GM18519 (cell line): ENCODE measurements at regions not wholly inside any gene's neighbourhood (a gene's known extent, or its start where the extent isn't known, plus 50 kb on each side); places are given as distances from the start of the nearest gene placed in this dataset.
"Not testable (repeated sequence)": the region's sequence is repeated elsewhere in the genome, so short reads cannot be mapped to it uniquely, and the experiment has no call there.

Source experiments
- ATAC-seq: cut with Tn5 transposase; IDR thresholded peaks from one replicate; pipeline ENCODE4 v1.9.1; 2021; ENCODE audit warnings: mild to moderate bottlenecking, moderate library complexity; ENCODE audit not compliant: unreplicated experiment, low FRiP score

- ATAC-seq, result no peak
Observed at GRCh38 chr16:66186251-66186785, 180.2 kb upstream of the CDH5 start.

DNA sequence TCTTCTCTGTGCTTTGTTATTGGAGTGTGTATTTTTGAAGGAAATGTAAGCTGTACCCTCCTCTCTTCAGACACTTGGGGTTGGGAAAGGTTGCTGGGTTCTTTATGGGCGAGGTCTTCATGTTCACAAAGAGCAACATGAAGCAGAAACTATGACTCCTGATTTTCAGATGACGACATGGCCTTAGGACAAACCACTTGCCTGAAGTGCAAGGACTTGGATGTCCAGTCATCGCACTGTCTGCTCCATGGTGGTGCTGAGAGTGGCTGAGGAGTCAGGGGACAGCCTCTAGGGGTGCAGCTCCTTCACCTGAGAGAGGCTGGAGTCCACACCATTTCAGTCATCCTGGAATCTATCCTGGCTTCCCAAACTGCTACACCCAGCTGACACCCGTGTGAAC is 183.9 kb upstream of the CDH5 start:
- ATAC-seq, result no peak

- ATAC-seq, result no peak
Observed at GRCh38 chr16:66176731-66177130, 189.8 kb upstream of the CDH5 start.

GRCh38 chr16:66176111-66176510 is 190.4 kb upstream of the CDH5 start:
- ATAC-seq, result no peak

DNA sequence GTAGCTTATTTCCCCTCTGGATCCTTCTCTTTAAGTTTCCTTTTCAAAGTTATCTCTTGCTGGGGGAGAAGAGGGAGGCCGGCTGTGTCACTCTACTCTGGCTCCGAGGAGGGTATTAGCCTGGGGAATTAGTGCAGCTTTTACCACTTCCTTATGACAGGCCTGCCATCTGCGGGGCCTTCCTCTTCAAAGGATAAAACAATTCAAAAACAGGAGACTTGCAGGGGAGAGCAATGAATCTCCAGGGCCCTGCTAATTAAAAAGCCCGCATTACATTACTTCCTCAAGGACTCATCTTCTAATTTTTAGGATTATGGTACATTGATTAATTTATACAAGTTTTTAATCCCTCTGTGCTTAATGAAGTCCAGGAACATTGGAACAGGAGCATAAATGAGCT is 190.9 kb upstream of the CDH5 start:
- no peak for ATAC-seq

GRCh38 chr16:66175058-66175457 is 191.4 kb upstream of the CDH5 start:
- ATAC-seq, result no peak

DNA sequence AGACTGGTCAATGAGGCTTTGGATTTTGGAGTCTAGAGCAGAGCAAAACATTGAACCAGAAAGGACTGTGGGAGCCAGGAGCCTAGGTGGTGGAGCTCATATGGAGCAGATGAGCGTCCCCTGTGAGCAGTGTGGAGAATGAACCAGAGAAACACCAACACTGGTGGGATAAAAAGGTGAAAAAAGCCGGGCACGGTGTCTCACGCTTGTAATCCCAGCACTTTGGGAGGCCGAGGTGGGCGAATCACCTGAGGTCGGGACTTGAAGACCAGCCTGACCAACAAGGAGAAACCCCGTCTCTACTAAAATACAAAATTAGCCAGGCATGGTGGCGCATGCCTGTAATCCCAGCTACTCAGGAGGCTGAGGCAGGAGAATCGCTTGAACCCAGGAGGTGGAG is 192.7 kb upstream of the CDH5 start:
- ATAC-seq, result not testable (repeated sequence)

DNA sequence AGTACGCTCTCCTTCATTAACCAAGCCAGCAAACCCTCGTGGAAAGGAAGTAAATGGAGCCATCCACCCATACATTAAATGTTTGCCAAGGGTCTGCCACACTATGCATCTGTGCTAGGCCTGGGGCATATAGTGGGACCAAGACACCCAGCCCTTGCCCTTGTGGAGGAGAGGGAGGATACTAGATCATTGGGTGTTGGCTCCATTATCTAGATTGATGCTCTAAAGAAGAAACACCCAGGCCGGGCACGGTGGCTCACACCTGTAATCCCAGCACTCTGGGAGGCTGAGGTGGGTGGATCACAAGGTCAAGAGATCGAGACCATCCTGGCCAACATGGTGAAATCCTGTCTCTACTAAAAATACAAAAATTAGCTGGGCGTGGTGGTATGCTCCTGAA is 193.3 kb upstream of the CDH5 start:
- not testable (repeated sequence) for ATAC-seq

DNA sequence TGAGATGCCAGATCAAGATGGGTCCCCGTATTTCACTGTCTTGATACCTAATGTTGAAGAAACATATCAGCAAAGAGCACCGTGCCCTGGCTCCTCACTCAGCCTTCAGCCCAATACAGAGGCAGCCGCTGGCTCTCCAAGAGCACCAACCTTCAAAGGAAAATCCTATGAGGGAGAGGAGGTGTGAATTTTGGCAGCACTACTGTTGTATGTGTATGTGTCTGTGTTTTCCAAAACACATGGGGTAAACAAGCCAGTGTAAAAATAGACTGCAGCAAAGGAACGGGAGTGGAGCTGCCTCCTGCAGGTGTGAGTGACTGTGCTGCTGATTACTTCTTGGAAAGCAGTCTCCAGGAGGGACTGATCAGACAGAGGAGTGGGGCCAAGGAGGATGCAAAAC is 194.0 kb upstream of the CDH5 start:
- ATAC-seq, result no peak

GRCh38 chr16:66171578-66171977 is 194.9 kb upstream of the CDH5 start:
- ATAC-seq, result no peak

GRCh38 chr16:66170989-66171388 is 195.5 kb upstream of the CDH5 start:
- ATAC-seq, result no peak

DNA sequence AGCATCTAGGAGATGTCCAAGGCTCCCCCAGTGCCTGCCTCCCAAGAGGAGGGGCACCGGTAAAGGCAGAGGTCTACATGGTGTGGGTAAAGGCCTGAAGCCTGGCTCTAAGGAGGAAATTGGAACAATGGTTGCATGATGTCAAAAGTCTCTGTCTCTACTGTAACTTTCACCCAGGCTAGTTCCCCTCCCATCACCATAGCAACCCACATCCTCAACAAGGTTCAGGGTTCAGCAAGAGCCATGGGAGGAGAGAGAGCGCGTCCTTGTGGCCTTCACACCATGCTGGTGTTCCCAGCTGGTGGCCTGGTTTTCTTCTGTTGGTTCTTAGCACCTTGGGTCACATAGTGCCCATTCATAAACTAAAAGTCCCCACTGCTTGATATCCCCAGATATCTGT is 196.7 kb upstream of the CDH5 start:
- no peak for ATAC-seq

- no peak for ATAC-seq
Observed at GRCh38 chr16:66168777-66169176, 197.7 kb upstream of the CDH5 start.

GRCh38 chr16:66167564-66168291 is 198.8 kb upstream of the CDH5 start:
- no peak for ATAC-seq

- ATAC-seq, result no peak
Observed at GRCh38 chr16:66166490-66166889, 200.0 kb upstream of the CDH5 start.

GRCh38 chr16:66165879-66166278 is 200.6 kb upstream of the CDH5 start:
- ATAC-seq, result no peak

GRCh38 chr16:66164581-66165247 is 201.8 kb upstream of the CDH5 start:
- ATAC-seq, result no peak

GRCh38 chr16:66162821-66163220 is 203.7 kb upstream of the CDH5 start:
- ATAC-seq, result no peak

- ATAC-seq, result no peak
Observed at GRCh38 chr16:66161942-66162341, 204.5 kb upstream of the CDH5 start.

DNA sequence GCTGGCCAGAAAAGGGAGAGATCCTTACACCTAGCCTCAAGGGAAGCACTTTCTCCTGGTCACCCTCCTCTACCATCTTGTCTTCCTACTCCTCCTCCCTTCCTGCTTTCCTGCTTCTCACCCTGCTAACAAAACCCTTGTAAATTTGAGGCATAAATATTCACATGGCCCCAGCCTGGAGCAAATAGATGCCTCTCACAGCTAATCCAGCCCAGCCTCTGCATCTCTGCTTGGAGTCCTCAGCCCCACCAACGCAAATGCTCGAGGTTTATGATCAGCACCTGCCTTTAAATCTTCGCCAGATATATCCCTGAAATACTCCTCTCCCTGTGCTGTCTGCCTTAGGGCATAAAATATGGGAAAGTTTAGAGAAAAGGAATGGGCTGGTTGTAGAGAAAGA is 205.2 kb upstream of the CDH5 start:
- no peak for ATAC-seq

- ATAC-seq, result no peak
Observed at GRCh38 chr16:66159987-66160386, 206.5 kb upstream of the CDH5 start.

GRCh38 chr16:66156538-66156937 is 210.0 kb upstream of the CDH5 start:
- no peak for ATAC-seq
